SU-DHL-6 (cell line): ENCODE measurements at regions not wholly inside any gene's neighbourhood (a gene's known extent, or its start where the extent isn't known, plus 50 kb on each side); places are given as distances from the start of the nearest gene placed in this dataset.

Experiments
- CTCF ChIP-seq: fragments of 200-600 bp; sonication (generic); IDR thresholded peaks from one replicate; pipeline ENCODE4 v1.5.1; 2017; ENCODE audit warnings: antibody characterized with exemption, mild to moderate bottlenecking, low read length, moderate library complexity; ENCODE audit not compliant: insufficient read depth, poor library complexity, severe bottlenecking
- EZH2phosphoT487 ChIP-seq: fragments of 200-600 bp; sonication (generic), shearing (Covaris generic); conservative IDR thresholded peaks from 2 replicates; pipeline ENCODE4 v1.6.1; 2018; ENCODE audit warnings: mild to moderate bottlenecking, antibody characterized with exemption, low read length, moderate library complexity, mixed read lengths

DNA sequence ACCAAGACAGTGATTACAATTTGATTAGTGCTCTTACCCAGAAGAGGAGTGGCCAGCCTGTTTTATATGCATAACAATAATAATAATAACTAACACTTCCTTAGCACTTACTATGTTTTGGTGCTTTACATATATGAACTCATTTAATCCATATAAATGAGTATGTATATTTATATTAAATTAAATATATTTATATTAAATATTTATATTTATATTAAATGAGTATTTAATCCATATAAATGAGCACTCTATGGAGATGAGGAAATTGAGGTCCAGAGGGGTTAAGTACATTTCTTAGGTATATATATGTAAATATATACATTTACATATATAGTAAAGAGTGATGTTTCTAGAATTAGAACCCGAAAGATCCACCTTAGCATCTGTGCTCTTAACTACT lies 673.9 kb upstream of the ACVR2A start:
- TF ChIP-seq CTCF (no peak), EZH2phosphoT487 (no peak)
